SK-N-SH (cell line): ENCODE measurements at regions not wholly inside any gene's neighbourhood (a gene's known extent, or its start where the extent isn't known, plus 50 kb on each side); places are given as distances from the start of the nearest gene placed in this dataset.
A peak's percentile ranks its signal among the peaks of the same experiment; 100 is the strongest.

Experiments used
- CTCF ChIA-PET: fragments of 300-600, 350-600 bp; formaldehyde crosslinking; extraction: SDS; loops from one replicate; lab custom pipeline; 2021; lab: Yijun Ruan, JAX
- POLR2A ChIA-PET: fragments of 350-600 bp; sonication (Branson Sonifier 250); formaldehyde crosslinking; extraction: SDS; loops from one replicate; lab custom pipeline; 2020; ENCODE audit warnings: antibody characterized with exemption, inconsistent platforms; lab: Yijun Ruan, JAX
- DNase-seq: peaks from one replicate; pipeline ENCODE4 v3.0.0; 2012
- H2AFZ ChIP-seq: fragments of 200-600 bp; sonication (generic); 2 replicates; pipeline ENCODE4 v1.8.1; 2016; ENCODE audit warnings: antibody characterized with exemption, mild to moderate bottlenecking, low read depth
- H3F3A ChIP-seq: fragments of 200-600 bp; sonication (generic); replicated peaks from 2 replicates; pipeline ENCODE3; 2016; ENCODE audit warnings: antibody characterized with exemption, mild to moderate bottlenecking; ENCODE audit not compliant: insufficient read depth
- H3K27ac ChIP-seq, 2 experiments: fragments of 200-500 bp in 1 of 2; fragments of 200-600 bp in 1 of 2; sonication (Bioruptor generic) in 1 of 2; sonication (generic), shearing (Covaris generic) in 1 of 2; 2 replicates each; pipeline versions ENCODE4 v1.5.1 to v1.6.1; 2014 to 2016; ENCODE audit warnings: low read depth in 2 of 2, inconsistent platforms in 1 of 2, low read length in 1 of 2, mild to moderate bottlenecking in 1 of 2, mixed read lengths in 1 of 2
- H3K27me3 ChIP-seq: fragments of 200-600 bp; sonication (generic), shearing (Covaris generic); 2 replicates; pipeline ENCODE4 v1.6.1; 2016; ENCODE audit warnings: mixed run types; ENCODE audit not compliant: insufficient read depth
- H3K36me3 ChIP-seq, 2 experiments: fragments of 200-500 bp in 1 of 2; fragments of 200-600 bp in 1 of 2; sonication (Bioruptor generic) in 1 of 2; sonication (generic) in 1 of 2; replicated peaks in 1 of 2; 2 replicates each; pipeline versions ENCODE3 to v1.5.1; 2014 to 2016; ENCODE audit warnings: low read length in 1 of 2, mild to moderate bottlenecking in 1 of 2; ENCODE audit not compliant: insufficient read depth in 2 of 2, control insufficient read depth in 1 of 2
- H3K4me1 ChIP-seq, 2 experiments: fragments of 200-500 bp in 1 of 2; fragments of 200-600 bp in 1 of 2; sonication (Bioruptor generic) in 1 of 2; sonication (generic), shearing (Covaris generic) in 1 of 2; 2 replicates each; pipeline versions ENCODE4 v1.5.1 to v1.6.1; 2014 to 2016; ENCODE audit warnings: low read depth in 1 of 2, low read length in 1 of 2, mixed run types in 1 of 2; ENCODE audit not compliant: insufficient read depth in 2 of 2, control insufficient read depth in 1 of 2
- H3K4me2 ChIP-seq: fragments of 200-600 bp; sonication (generic), shearing (Covaris generic); 2 replicates; pipeline ENCODE4 v1.6.1; 2017; ENCODE audit warnings: mixed run types
- H3K4me3 ChIP-seq, 2 experiments: fragments of 200-500 bp in 1 of 2; fragments of 200-600 bp in 1 of 2; sonication (Bioruptor generic) in 1 of 2; sonication (generic), shearing (Covaris generic) in 1 of 2; 2 replicates each; pipeline versions ENCODE4 v1.5.1 to v1.8.1; 2014 to 2016; ENCODE audit warnings: low read depth in 2 of 2, inconsistent platforms in 1 of 2, low read length in 1 of 2, mild to moderate bottlenecking in 1 of 2, mixed read lengths in 1 of 2, moderate library complexity in 1 of 2
- H3K79me2 ChIP-seq: fragments of 200-600 bp; sonication (generic); 2 replicates; pipeline ENCODE4 v1.8.1; 2017; ENCODE audit warnings: mild to moderate bottlenecking; ENCODE audit not compliant: insufficient read depth
- H3K9ac ChIP-seq: fragments of 200-600 bp; sonication (generic); 2 replicates; pipeline ENCODE4 v1.6.1; 2017; ENCODE audit warnings: mixed run types
- H3K9me2 ChIP-seq: fragments of 200-600 bp; sonication (generic); 2 replicates; pipeline ENCODE4 v1.6.1; 2017; ENCODE audit warnings: mixed run types
- H3K9me3 ChIP-seq: fragments of 200-600 bp; sonication (generic); 2 replicates; pipeline ENCODE4 v1.6.1; 2017; ENCODE audit warnings: mixed run types, mild to moderate bottlenecking, moderate library complexity
- H4K20me1 ChIP-seq: fragments of 200-600 bp; sonication (generic); 2 replicates; pipeline ENCODE4 v1.6.1; 2017; ENCODE audit warnings: mild to moderate bottlenecking, mixed run types; ENCODE audit not compliant: insufficient read depth
- EZH2phosphoT487 ChIP-seq: fragments of 200-600 bp; sonication (generic); IDR thresholded peaks from 2 replicates; pipeline ENCODE4 v1.6.1; 2017; ENCODE audit warnings: low read depth, mixed run types, mild to moderate bottlenecking, antibody characterized with exemption, moderate library complexity, borderline replicate concordance
- FOXJ3 ChIP-seq: sonication (generic); formaldehyde crosslinking; IDR thresholded peaks from 2 replicates; pipeline ENCODE4 v1.5.1; 2020; ENCODE audit warnings: mild to moderate bottlenecking, missing genetic modification reagents
- GABPA ChIP-seq: IDR thresholded peaks from 2 replicates; pipeline ENCODE4 v1.4.0; 2012; ENCODE audit warnings: low read depth, mild to moderate bottlenecking
- GATA2 ChIP-seq: sonication (generic); formaldehyde crosslinking; IDR thresholded peaks from 2 replicates; pipeline ENCODE4 v1.5.0; 2020; ENCODE audit warnings: mild to moderate bottlenecking, missing genetic modification reagents
- MXI1 ChIP-seq: IDR thresholded peaks from 2 replicates; pipeline ENCODE4 v1.6.1; 2012; ENCODE audit warnings: mild to moderate bottlenecking, low read depth, low read length, improper control_type of control experiment
- NFIC ChIP-seq: IDR thresholded peaks from 2 replicates; pipeline ENCODE4 v1.4.0; 2012; ENCODE audit warnings: borderline replicate concordance
- NRF1 ChIP-seq: IDR thresholded peaks from 2 replicates; pipeline ENCODE4 v1.6.1; 2012; ENCODE audit warnings: low read depth, mild to moderate bottlenecking, low read length
- RFX5 ChIP-seq: IDR thresholded peaks from 2 replicates; pipeline ENCODE4 v1.6.1; 2012; ENCODE audit warnings: mild to moderate bottlenecking, improper control_type of control experiment, low read length
- TAF1 ChIP-seq: IDR thresholded peaks from 2 replicates; pipeline ENCODE4 v1.6.1; 2012; ENCODE audit warnings: low read depth, mild to moderate bottlenecking, low read length, moderate library complexity, borderline replicate concordance
- WGBS: methylation state at CpG from one replicate; pipeline ENCODE4 v1.1.6; 2017; ENCODE audit warnings: low lambda C conversion rate; 5-methylcytosine and 5-hydroxymethylcytosine counted together
- TF ChIP-seq, protein P1 (sequence below): fragments of 150-350 bp; IDR thresholded peaks from 2 replicates; pipeline ENCODE4 v1.6.1; 2017; ENCODE audit warnings: antibody characterized with exemption, low read length, low read depth, borderline replicate concordance
- TF ChIP-seq, protein P2 (sequence below): IDR thresholded peaks from 2 replicates; pipeline ENCODE4; 2012
- TF ChIP-seq, protein P3 (sequence below): IDR thresholded peaks from 2 replicates; pipeline ENCODE4 v1.4.0; 2012; ENCODE audit warnings: low read depth, borderline replicate concordance
- TF ChIP-seq, protein P4 (sequence below): IDR thresholded peaks from 2 replicates; pipeline ENCODE4 v1.4.0; 2012; ENCODE audit warnings: low read depth

DNA sequence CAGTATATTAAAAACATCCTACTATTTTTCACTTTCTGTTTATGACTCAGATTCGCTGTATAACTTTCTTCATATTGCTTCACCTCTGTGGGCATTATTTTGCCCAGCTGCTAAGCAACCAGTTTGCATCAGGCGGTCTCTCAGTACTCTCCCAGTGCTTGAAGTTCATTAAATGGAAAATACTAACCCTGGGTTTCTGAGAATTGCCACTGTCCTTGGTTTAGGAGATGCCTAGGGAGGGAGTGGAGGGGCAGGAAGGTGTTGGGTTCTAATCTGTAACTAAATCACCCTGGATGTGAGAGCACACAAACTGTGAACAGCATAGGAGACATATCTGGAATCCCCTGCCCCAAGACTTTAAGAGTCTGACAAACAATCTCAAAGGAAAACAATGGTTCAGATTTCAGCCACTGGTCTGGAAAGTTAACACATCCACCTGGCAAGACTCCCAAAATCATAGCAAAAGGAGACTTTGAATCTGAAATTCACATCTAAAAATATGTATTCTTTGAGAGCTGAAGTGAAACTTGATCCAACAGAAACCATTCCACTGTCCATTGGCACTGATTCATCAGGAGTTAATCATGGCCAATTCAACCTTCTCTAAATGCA, 540.0 kb downstream of the SOX6 start:
- 38% methylated on average over 2 of the region's 2 CpGs for WGBS
- TF ChIP-seq NRF1 (no peak), GABPA (no peak), FOXJ3 (CRISPR knock-in tag) (no peak), EZH2phosphoT487 (no peak), TAF1 (no peak)
- TF ChIP-seq, protein P1, sequence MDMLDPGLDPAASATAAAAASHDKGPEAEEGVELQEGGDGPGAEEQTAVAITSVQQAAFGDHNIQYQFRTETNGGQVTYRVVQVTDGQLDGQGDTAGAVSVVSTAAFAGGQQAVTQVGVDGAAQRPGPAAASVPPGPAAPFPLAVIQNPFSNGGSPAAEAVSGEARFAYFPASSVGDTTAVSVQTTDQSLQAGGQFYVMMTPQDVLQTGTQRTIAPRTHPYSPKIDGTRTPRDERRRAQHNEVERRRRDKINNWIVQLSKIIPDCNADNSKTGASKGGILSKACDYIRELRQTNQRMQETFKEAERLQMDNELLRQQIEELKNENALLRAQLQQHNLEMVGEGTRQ, result no peak
- TF ChIP-seq, protein P2, sequence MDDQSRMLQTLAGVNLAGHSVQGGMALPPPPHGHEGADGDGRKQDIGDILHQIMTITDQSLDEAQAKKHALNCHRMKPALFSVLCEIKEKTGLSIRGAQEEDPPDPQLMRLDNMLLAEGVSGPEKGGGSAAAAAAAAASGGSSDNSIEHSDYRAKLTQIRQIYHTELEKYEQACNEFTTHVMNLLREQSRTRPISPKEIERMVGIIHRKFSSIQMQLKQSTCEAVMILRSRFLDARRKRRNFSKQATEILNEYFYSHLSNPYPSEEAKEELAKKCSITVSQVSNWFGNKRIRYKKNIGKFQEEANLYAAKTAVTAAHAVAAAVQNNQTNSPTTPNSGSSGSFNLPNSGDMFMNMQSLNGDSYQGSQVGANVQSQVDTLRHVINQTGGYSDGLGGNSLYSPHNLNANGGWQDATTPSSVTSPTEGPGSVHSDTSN, result no peak
- TF ChIP-seq, protein P3, sequence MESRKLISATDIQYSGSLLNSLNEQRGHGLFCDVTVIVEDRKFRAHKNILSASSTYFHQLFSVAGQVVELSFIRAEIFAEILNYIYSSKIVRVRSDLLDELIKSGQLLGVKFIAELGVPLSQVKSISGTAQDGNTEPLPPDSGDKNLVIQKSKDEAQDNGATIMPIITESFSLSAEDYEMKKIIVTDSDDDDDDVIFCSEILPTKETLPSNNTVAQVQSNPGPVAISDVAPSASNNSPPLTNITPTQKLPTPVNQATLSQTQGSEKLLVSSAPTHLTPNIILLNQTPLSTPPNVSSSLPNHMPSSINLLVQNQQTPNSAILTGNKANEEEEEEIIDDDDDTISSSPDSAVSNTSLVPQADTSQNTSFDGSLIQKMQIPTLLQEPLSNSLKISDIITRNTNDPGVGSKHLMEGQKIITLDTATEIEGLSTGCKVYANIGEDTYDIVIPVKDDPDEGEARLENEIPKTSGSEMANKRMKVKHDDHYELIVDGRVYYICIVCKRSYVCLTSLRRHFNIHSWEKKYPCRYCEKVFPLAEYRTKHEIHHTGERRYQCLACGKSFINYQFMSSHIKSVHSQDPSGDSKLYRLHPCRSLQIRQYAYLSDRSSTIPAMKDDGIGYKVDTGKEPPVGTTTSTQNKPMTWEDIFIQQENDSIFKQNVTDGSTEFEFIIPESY, result no peak
- TF ChIP-seq, all 33 proteins: peak for 0
- no peaks in the 10 kb centered on the region for H3K27me3 ChIP-seq
- DNase-seq, result no peak
- peak overlapping the region; percentile 12; the same call in 1 of the 2 replicates for H3K9ac ChIP-seq
- no peak overlapping the region for H3K4me3 ChIP-seq
- peak overlapping the region in 1 of 2 experiments; percentile 54; a peak in 2 of 4 replicates for H3K27ac ChIP-seq
- peaks cover 0 to 2% of the 10 kb centered on the region in 2 experiments; a peak in 1 of 4 replicates for H3K4me1 ChIP-seq
- no peak overlapping the region for H3K4me2 ChIP-seq
- no peaks in the 10 kb centered on the region for H3K9me2 ChIP-seq
- no peaks in the 10 kb centered on the region for H3F3A ChIP-seq
- no peaks in the 10 kb centered on the region for H4K20me1 ChIP-seq
- POLR2A ChIA-PET, result no interaction called here
- no peaks in the 10 kb centered on the region for H3K36me3 ChIP-seq
- no peaks in the 10 kb centered on the region for H3K79me2 ChIP-seq
- H2AFZ ChIP-seq, result no peak overlapping the region
- CTCF ChIA-PET, result interaction anchor here (1.0 kb wide), 1 partner anchor 10 kb away, joined by 3 read pairs; no protein-coding TSS in a partner anchor
- no peaks in the 10 kb centered on the region for H3K9me3 ChIP-seq

DNA sequence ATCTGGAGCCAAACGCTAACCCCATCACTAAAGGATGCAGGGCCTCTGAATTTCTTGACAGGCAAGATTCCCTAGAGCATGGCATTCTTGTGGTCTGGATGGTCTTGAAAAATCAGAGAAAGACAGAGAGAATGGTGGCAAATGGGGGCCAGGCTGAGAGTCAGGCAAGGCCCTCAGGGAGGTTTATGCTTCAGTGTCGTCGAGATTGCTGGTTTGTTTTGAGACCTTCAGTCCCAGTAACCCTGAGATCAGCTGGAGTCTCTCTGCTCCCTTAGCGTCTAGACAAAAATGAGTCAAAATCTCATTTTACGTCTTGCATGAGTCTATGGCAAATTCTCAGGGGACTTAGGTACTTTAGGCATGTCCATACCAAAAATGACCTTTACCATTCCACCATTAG, 539.3 kb downstream of the SOX6 start:
- CTCF ChIA-PET, result interaction anchor here (1.0 kb wide), 1 partner anchor 10 kb away, joined by 3 read pairs; no protein-coding TSS in a partner anchor
- Histone ChIP-seq H3K36me3 (no peaks in the 10 kb centered on the region), H3K9me3 (no peaks in the 10 kb centered on the region), H3K27ac (peak overlapping the region in 1 of 2 experiments; percentile 54; a peak in 2 of 4 replicates), H3K4me3 (no peak overlapping the region), H3K27me3 (no peaks in the 10 kb centered on the region), H3K9me2 (no peaks in the 10 kb centered on the region), H3K79me2 (no peaks in the 10 kb centered on the region), H2AFZ (no peak overlapping the region), H3K9ac (no peak overlapping the region), H3K4me2 (no peak overlapping the region), H4K20me1 (no peaks in the 10 kb centered on the region), H3K4me1 (peaks cover 0 to 2% of the 10 kb centered on the region in 2 experiments; a peak in 1 of 4 replicates), H3F3A (no peaks in the 10 kb centered on the region)
- DNase-seq, result no peak
- WGBS, result 48% methylated on average over 5 of the region's 5 CpGs
- TF ChIP-seq GATA2 (CRISPR knock-in tag) (no peak), FOXJ3 (CRISPR knock-in tag) (no peak), NFIC (no peak), RFX5 (no peak), NRF1 (no peak), MXI1 (no peak)
- TF ChIP-seq, protein P4, sequence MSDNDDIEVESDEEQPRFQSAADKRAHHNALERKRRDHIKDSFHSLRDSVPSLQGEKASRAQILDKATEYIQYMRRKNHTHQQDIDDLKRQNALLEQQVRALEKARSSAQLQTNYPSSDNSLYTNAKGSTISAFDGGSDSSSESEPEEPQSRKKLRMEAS, result no peak
- TF ChIP-seq, protein P3, result no peak
- POLR2A ChIA-PET, result no interaction called here
